ENCODE measurements at regions not wholly inside any gene's neighbourhood (a gene's known extent, or its start where the extent isn't known, plus 50 kb on each side); places are given as distances from the start of the nearest gene placed in this dataset.

DNA sequence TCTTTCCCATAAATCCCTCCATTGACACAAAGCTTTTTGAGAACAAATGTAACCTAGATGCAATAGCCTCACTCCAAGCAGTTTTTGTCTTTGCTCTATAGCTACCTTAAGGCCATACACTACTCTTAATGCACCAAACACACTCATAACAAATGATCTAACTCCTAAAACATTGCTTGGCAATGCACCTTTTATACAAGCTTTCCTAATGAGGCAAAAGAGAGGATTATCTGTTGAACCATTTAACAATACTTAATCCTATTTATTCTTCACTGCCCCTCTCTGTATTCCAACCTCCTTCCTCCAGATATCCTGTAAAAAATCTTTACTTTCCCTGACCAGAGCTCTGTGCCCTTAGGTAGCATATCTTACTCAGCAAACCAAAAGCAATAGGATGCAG is 558.1 kb upstream of the MDFIC2 start:
- Histone ChIP-seq H3K9me3 (no peaks in the 10 kb centered on the region), H3K27ac (no peak overlapping the region), H3K4me1 (replicated peaks) (no peaks in the 10 kb centered on the region), H3K36me3 (no peaks in the 10 kb centered on the region), H3K27me3 (replicated peaks; ENCODE audit: insufficient read depth) (no peaks in the 10 kb centered on the region), H3K4me3 (no peak overlapping the region)
- intact Hi-C loops (cut with DNase I), result no loop called here
- no peak for DNase-seq (ENCODE audit: low spot score)
- TF ChIP-seq, protein P1, sequence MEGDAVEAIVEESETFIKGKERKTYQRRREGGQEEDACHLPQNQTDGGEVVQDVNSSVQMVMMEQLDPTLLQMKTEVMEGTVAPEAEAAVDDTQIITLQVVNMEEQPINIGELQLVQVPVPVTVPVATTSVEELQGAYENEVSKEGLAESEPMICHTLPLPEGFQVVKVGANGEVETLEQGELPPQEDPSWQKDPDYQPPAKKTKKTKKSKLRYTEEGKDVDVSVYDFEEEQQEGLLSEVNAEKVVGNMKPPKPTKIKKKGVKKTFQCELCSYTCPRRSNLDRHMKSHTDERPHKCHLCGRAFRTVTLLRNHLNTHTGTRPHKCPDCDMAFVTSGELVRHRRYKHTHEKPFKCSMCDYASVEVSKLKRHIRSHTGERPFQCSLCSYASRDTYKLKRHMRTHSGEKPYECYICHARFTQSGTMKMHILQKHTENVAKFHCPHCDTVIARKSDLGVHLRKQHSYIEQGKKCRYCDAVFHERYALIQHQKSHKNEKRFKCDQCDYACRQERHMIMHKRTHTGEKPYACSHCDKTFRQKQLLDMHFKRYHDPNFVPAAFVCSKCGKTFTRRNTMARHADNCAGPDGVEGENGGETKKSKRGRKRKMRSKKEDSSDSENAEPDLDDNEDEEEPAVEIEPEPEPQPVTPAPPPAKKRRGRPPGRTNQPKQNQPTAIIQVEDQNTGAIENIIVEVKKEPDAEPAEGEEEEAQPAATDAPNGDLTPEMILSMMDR (IDR thresholded peaks at IDR 0.05), result no peak
- TF ChIP-seq POLR2AphosphoS5 (IDR thresholded peaks at IDR 0.05) (no peak), POLR2A (IDR thresholded peaks at IDR 0.05) (no peak)

DNA sequence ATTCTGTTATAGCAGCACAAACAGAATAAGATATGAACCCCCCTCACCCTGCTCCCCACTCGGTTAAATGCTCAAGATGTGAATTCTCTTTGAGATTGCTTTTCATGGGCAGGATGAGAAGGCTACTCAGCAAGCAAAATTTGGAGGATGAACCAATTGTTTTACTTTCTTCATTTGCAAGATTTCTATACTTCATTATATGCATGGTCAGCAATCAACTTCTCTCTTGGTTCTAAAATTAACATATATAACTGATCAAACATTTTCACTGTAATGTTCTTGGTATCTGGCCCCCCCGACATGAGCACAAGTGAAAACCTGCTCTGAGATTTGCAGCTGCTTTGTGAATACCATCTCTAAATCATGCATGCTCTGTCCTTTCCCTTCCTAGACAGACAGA is 556.1 kb upstream of the MDFIC2 start:
- Histone ChIP-seq H3K27me3 (replicated peaks; ENCODE audit: insufficient read depth) (no peaks in the 10 kb centered on the region), H3K4me3 (no peak overlapping the region), H3K36me3 (no peaks in the 10 kb centered on the region), H3K9me3 (no peaks in the 10 kb centered on the region), H3K4me1 (replicated peaks) (no peaks in the 10 kb centered on the region), H3K27ac (no peak overlapping the region)
- TF ChIP-seq POLR2AphosphoS5 (IDR thresholded peaks at IDR 0.05), result no peak
- TF ChIP-seq, protein P1 (IDR thresholded peaks at IDR 0.05), result no peak
- TF ChIP-seq POLR2A (IDR thresholded peaks at IDR 0.05), result no peak
- 89% methylated on average over 2 of the region's 2 CpGs for WGBS
- intact Hi-C loops (cut with DNase I), result no loop called here
- no peak for DNase-seq (ENCODE audit: low spot score)

DNA sequence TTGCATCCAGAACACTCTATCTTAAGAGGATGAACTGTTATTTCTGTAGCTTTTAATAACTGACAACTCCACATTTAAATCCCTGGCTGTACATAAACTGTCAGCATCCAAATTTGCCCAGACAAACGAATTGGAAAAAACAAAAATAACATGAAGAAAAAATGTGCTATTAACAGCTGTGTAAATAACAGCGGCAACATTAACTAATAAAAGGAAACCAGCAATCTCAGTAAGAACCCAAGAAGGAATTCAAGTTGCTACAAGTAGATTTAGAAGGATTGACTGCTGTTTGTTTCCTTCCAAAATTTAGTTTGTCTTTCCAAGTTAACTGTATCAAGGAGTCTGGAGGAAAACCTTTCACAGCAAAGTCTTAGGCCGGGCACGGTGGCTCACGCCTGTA is 550.6 kb upstream of the MDFIC2 start:
- Histone ChIP-seq H3K4me1 (replicated peaks) (no peaks in the 10 kb centered on the region), H3K9me3 (no peaks in the 10 kb centered on the region), H3K36me3 (no peaks in the 10 kb centered on the region), H3K27ac (no peak overlapping the region), H3K27me3 (replicated peaks; ENCODE audit: insufficient read depth) (no peaks in the 10 kb centered on the region), H3K4me3 (no peak overlapping the region)
- 50% methylated on average over 5 of the region's 5 CpGs for WGBS
- TF ChIP-seq, protein P1 (IDR thresholded peaks at IDR 0.05), result no peak
- TF ChIP-seq POLR2A (IDR thresholded peaks at IDR 0.05) (no peak), POLR2AphosphoS5 (IDR thresholded peaks at IDR 0.05) (no peak)
- no peak for DNase-seq (ENCODE audit: low spot score)
- intact Hi-C loops (cut with DNase I), result no loop called here

DNA sequence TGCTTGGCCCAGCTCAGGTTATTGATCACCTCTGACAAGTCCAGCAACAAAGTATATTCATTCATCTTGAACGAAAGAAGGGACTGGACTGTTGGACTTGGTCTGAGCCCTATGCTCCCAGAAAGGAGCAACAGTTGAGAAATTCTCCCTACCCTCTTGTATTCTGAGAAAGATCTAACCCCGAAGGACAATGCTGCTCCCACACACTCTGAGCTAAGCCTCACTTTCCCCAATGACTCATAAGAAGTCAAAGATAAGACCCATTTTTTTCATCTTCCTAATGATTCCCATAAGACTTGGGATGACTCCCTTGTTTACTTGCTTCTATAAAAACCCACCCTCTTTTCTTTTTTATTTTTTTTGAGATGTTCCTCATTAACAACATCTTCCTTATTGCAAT is 549.4 kb upstream of the MDFIC2 start:
- no peaks in the 10 kb centered on the region for H3K36me3 ChIP-seq
- 81% methylated on average over 2 of the region's 2 CpGs for WGBS
- TF ChIP-seq POLR2AphosphoS5 (IDR thresholded peaks at IDR 0.05) (no peak), POLR2A (IDR thresholded peaks at IDR 0.05) (no peak)
- TF ChIP-seq, protein P1 (IDR thresholded peaks at IDR 0.05), result no peak
- no peak overlapping the region for H3K27ac ChIP-seq
- no peaks in the 10 kb centered on the region for H3K9me3 ChIP-seq
- H3K27me3 ChIP-seq (replicated peaks; ENCODE audit: insufficient read depth), result no peaks in the 10 kb centered on the region
- no peak for DNase-seq (ENCODE audit: low spot score)
- H3K4me3 ChIP-seq, result no peak overlapping the region
- no peaks in the 10 kb centered on the region for H3K4me1 ChIP-seq (replicated peaks)
- intact Hi-C loops (cut with DNase I), result no loop called here

DNA sequence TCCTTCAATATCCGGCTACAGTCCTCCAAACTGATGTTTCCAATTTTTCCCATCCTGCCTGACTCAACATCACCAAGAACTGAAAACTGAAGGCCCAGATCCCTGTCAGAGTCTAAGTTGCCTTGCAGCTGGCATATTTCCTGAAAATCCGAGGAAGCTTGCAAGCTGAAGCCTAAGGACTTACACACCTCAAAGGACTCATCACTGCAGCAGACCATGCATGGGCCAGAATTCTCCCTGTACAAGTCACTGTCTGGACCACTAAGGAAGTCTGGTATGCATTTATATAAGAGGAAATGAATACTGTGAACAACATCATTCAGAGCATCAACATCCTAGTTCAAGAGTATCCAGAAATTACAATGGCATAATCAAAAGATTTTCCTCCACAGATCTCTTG is 548.8 kb upstream of the MDFIC2 start:
- DNase-seq (ENCODE audit: low spot score), result no peak
- H3K27me3 ChIP-seq (replicated peaks; ENCODE audit: insufficient read depth), result no peaks in the 10 kb centered on the region
- no peaks in the 10 kb centered on the region for H3K36me3 ChIP-seq
- no peak overlapping the region for H3K27ac ChIP-seq
- WGBS, result 87% methylated on average over 2 of the region's 2 CpGs
- H3K4me1 ChIP-seq (replicated peaks), result no peaks in the 10 kb centered on the region
- H3K4me3 ChIP-seq, result no peak overlapping the region
- TF ChIP-seq POLR2AphosphoS5 (IDR thresholded peaks at IDR 0.05) (no peak), POLR2A (IDR thresholded peaks at IDR 0.05) (no peak)
- TF ChIP-seq, protein P1 (IDR thresholded peaks at IDR 0.05), result no peak
- H3K9me3 ChIP-seq, result no peaks in the 10 kb centered on the region
- intact Hi-C loops (cut with DNase I), result no loop called here
